ENCODE measurements at regions not wholly inside any gene's neighbourhood (a gene's known extent, or its start where the extent isn't known, plus 50 kb on each side); places are given as distances from the start of the nearest gene placed in this dataset.

DNA sequence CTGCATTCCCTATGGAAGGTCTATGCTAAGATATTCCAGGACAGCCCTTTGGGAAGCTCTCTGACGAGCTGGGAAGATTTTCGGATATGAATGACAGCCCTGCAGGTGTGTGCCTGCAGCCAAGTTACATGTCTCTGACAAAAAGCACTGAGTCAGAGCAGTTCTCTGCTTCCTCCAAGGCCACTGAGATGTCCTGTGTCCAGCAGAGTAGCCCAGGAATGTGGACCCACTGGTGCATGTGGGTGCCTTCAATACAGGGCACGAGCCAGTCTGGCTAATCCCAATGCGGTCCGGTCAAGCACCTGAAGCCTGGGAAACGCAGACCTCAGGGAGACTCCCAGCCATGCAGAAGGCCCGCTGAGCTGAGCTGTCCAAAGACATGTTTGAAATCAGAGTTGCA is 565.7 kb downstream of the TCERG1L start:
- DNase-seq (ENCODE audit: low spot score): no peak

DNA sequence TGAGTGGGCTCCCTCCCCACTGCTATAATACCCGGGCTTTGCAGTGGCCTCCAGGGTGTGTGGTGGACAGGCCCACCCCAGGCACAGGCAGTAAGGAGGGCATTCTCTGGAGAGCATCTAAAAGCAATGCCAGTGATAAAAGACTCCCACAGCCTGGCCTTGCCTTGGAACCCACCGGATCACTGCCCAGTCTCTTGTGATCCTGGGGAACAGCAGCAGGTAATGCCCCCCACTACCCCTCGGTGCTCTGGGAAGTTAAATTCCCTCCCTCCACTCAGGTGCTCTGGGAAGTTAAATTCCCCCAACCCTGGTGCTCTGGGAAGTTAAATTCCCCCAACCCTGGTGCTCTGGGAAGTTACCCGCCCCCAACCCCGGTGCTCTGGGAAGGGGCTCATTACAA is 565.2 kb downstream of the TCERG1L start:
- no peak for DNase-seq (ENCODE audit: low spot score)

DNA sequence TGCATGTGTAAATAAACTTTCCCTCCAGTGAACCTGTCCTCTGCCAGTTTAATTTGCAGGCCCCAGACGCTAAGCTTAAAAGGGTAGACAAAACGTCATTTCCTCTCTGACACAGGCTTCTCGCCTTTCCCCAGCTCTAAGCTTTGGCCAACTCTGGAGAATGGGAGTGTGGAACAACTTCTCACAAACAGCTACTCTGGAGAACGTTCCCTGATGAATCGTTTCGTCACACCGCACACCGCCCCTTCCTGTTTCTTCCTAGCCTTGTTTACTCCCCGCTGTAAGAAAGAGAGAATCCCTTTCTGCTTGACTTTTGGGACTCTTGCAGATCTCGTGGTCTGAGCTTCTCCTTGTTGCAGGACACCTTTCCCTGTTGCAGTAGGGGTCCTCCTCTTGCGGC is 564.2 kb downstream of the TCERG1L start:
- DNase-seq (ENCODE audit: low spot score): no peak

DNA sequence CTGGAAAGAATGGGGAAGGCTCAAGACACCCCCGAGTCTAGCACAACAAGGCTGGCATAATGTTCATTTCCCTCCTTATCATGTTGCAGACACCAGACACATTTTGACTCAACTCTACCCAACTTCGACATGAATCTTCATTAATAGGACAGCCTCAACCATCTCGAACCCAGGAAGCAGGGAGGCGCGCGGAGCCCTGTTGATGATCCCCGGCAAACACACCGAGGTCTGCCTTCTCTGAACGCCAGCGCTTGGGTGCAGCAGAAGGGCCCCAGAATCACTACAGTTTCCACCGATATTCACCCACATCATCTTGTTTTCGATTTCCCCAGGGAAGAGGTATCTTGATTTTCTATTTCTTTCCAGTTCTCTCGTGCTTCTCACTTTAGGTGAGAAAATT is 563.6 kb downstream of the TCERG1L start:
- no peak for DNase-seq (ENCODE audit: low spot score)

DNA sequence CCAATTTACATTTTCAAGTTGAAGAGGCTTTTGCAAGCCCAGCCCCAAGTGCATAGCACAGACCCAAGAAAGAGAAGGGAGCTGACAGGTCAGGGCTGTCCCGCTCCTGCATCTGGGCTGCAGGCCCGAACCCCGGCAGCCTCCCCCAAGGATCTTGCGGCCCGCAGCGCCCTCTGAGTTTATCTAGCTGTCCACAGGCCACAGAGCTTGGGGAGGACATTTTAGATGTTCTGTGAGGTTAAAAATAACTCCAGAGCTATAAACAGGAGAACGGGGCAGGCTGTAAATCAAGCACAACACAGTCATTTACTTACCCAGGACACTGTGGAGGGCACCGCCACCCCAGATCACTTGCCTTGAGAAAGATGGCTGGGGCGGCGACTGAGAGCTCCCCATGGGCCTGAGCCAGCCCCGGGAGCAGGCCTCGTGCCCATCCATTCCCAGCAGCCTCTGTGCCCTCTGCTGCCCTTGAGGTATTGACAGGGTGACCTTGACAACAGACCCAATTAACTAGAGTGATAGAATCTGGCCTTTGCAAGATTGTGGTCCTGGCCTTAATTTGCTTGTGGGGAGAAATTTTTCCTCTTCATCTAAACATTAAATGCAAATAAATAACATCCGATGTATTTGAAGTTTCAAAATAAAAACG is 563.0 kb downstream of the TCERG1L start:
- DNase-seq (ENCODE audit: low spot score): no peak

DNA sequence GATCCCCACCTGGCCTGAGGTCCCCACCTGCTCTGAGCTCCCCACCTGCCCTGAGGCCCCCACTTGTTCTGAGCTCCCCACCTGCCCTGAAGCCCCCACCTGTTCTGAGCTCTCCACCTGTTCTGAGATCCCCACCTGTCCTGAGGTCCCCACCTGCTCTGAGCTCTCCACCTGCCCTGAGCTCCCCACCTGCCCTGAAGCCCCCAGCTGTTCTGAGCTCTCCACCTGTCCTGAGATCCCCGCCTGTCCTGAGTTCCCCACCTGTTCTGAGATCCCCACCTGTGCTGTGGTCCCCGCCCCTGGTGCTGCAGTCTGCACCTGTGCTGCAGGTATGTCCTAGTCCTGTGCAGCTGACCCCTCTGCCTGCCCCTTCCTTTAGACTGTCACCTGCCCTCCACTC is 561.6 kb downstream of the TCERG1L start:
- no peak for DNase-seq (ENCODE audit: low spot score)

DNA sequence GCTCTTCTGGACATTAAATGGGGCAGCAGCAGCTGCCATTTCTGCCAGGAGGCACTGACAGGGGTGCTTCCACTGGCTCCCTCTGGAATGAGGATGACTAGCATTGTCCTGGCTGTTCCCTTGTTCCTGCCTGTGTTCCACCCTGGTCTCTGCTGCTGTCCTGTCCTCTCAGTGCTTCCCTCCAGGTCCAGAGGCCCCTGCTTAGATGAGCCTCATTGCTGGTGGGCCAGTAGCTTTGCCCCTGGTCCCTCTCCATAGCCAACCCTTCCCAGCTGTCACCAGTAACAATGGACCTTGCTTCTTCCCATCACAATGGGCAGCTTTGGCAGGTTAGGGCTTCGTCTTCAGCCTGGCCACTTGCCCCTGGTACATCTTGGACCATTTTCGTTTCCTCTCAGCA is 561.1 kb downstream of the TCERG1L start:
- no peak for DNase-seq (ENCODE audit: low spot score)

DNA sequence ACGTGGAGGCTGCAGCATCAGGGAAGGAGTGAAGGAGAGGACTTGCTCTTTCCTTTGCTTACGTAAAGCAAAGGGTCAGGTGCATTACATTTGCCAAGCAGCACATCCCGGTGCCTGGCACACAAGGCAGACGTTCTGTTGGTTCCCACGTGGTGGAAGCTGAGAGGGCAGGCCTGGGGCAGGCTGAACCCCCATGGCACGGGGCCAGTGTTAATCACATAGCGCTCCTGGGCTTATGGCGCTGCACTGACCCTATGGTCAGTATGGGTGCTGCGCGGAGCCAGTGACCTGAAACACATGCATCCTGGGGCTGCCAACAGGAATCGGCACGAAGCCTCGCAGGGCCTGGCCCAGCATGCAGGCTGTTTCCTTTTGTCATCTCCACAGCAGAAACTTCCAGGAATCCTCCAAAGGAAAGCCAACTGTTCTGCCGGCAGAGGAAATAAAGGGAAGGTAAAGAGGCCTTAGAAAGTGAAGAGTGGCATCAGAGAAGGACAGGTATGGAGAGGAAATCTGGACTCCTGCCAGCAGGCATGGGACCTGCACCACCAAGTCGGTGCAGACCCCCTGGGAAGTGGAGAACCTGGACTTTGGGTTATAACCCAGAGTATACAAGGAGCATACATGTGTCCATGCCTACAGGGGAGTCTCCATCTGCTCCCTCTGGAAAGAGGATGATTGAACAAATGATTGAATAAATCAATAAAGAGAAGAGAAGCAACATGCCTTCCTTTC is 560.2 kb downstream of the TCERG1L start:
- no peak for DNase-seq (ENCODE audit: low spot score)

DNA sequence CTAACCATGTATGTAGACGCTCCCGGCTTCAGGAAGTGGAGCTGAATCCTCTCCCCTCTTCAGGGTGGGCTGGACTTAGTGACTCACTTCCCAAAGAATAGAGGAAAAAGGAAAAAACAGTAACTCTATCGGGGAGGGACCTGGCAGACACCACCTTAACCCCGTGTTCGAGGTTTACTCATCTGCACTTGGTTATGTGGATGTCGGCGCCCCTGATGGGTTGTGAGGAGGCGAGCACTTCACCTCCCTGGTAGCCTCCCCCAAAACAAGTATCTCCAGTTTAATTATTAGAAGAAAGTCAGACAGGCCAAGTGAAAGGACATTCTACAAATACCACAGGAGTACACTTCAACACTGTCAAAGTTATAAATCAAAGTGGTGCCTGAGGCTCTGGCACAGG is 559.7 kb downstream of the TCERG1L start:
- no peak for DNase-seq (ENCODE audit: low spot score)

DNA sequence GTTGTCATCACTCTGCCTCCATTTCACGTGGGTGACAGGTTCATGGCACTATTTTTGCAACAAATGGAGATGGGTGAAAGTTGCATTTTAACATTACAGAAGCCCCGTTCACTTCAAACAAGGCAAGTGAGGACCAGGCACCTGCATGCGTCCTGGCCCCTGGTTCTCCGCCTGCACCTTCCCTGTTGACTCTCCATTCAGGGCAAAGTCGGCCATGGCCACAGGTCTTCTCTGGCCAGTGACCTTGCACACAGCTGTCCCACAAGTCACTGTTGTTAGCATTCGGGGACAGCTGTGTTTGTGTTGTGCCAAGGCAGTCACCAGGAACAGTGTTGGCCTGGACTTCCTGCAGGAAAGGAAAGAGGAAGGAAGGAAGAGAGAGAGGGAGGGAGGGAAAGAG is 554.9 kb downstream of the TCERG1L start:
- no peak for DNase-seq (ENCODE audit: low spot score)

DNA sequence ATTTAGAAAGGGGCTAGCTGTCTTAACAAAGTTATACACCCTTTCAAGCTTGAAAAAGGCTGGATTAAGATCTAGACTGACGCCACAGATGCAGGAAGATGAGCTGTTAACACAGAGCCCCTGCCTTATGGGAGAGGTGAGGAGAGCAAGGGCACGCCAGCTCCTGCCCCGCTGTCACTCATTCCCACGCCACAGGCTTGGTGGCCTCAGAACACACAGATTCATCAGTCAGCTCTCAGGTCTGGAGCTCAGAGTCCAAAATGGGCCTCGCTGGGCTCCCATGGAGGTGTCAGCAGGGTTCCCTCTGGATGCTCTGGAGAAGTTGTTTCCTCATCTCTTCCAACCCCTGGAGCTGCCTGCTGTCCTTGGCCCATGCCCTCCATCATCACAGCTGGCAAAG is 554.2 kb downstream of the TCERG1L start:
- no peak for DNase-seq (ENCODE audit: low spot score)

DNA sequence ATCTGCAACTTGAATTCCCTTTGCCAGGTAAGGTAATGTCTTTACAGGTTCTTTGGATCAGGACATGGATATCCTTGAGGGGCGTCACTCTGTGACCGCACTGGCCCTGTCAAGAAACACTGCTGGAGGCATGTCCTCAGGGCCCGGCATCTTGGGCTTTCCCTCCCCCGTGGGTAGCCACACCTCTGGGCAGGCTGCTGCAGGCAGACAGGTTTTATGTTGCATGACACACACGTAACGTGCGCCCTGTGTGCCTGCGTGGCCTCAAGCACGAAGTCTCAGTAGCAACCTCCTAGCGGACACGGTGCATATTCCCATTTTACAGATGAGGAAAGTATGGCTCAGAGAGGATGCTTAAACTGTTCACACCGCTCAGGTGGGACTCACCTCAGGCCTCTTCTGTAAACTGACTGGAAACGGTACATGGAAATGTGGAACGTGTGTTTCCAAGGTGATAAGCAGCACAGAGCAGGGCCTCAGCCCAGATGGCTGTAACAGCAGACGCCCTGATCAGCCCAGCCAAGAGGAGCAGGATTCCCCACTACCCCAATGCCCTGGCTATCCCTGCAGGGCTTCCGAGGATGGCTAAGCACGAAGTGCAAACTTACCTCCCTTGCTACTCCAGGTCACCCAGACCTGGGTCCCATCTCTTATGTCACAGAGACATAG is 553.6 kb downstream of the TCERG1L start:
- DNase-seq (ENCODE audit: low spot score): no peak

DNA sequence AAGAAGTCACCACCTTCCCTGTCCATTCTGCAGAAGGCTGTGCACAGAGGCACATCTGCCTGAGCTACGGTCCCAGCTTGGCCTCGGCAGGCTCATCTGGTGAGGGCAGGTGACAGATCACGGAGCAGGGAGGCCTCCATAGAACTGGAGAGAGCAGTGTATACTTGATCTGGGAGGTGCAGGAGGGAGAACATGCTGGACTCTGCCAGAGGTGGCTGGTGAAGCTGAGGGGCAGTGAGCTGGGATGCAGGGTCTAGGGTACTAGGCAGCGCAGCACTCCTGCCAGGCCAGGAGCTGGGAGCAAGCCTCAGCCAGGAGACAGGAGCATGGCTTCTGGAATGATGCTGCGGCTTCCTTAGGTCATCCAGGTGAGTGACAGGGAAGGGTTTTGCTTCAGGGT is 553.0 kb downstream of the TCERG1L start:
- DNase-seq (ENCODE audit: low spot score): no peak

DNA sequence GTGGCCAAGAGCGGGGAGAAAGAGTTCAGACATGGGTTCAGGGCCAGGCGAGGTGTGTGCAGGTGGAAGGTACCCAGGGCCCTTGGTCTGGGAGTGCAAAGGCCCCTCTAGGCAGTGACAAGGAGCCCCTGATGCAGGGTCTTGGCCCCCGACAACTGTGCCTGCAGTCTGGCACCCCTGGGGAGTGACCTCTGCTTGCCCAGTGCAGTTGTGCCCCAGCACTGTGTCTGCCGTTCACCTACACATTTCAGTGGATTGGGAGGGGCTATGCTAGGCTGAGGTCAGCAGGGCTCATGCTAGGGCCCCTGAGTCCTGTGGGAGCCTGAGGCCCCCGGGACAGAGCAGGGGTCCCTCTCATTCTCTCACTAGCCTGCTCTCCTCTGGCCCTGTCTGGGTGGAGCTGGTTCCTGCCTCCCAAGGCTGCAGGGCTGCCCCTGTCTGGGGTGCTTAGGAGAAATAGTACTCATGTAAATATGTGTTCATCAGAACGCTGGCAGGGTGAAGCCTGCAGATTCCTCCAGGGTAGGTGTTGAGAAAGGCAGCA is 550.4 kb downstream of the TCERG1L start:
- no peak for DNase-seq (ENCODE audit: low spot score)

DNA sequence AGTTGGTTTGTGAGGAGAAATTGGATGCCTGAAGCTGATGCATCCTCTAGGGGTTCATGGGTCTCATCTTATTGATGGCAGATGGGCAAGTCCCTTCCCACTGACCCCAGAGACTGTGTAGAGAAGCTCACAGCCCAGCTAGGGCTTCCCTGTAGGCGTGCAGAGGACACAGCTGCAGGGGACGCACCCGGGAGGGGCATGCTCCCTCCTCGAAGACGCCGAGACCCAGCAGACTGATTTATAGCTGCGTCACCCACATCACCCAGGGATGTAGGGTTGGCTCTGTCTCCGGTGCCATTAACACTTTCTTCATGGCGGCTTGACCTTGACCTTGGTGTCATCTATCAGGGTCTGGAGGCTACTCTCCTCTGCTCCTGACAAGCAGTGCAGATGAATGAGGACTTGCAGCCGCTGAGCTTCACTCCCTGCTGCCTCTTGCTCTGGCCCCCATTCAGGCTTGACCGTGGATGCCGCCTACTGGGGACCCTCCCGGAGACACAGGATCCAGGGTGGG is 549.7 kb downstream of the TCERG1L start:
- no peak for DNase-seq (ENCODE audit: low spot score)

DNA sequence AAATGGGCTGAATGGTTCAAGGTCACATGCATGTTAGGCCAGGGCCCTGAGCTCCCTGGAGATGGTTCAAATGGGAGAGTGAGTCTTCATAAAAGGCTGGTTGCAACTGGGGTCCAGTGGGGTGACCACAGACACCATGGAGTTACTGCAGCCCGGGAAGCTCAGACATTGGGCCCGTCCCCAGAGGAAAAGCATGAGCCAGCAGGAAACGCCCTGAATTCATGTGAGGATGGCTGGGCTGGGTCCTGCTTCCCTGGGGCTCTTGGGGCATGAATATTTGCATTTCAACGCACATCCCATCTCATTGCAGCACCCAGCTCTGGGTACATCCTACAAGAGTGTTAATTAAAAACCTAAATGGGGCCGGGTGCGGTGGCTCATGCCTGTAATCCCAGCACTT is 549.0 kb downstream of the TCERG1L start:
- no peak for DNase-seq (ENCODE audit: low spot score)

DNA sequence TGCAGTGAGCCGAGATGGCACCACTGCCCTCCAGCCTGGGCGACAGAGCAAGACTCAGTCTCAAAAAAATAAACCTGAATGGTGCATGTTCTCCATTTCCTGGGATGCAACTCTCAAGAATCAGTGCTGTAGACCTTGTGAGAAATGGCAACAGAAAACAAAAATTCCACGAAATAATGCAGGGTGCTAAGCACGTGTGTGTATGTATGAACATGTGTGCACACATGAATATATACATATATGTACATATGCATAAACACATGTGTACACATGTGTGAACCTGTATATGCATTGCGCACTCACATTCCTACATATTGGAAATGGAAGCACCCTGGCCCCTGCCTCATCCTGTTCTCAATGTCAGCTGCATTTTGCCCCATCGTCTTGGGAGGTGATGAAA is 548.5 kb downstream of the TCERG1L start:
- no peak for DNase-seq (ENCODE audit: low spot score)

DNA sequence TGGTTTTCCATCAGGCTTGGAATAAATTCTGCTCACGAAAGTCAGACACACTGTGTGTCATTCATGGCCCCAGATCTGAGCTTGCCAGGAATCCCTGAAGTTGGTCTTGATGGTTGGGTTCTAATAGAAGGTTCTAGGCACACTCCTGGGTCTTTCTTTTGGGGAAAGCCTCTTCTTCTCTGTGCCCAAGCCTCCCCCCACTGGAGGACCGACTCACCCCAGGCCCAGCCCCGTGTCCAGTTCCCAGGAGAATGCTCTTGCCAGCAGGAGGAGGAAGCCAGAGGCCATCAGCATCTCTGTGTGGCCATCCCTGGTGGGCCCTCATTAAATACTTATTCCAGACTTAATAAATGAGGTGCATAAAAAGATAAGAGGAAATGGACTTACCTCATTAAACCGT is 548.0 kb downstream of the TCERG1L start:
- no peak for DNase-seq (ENCODE audit: low spot score)

DNA sequence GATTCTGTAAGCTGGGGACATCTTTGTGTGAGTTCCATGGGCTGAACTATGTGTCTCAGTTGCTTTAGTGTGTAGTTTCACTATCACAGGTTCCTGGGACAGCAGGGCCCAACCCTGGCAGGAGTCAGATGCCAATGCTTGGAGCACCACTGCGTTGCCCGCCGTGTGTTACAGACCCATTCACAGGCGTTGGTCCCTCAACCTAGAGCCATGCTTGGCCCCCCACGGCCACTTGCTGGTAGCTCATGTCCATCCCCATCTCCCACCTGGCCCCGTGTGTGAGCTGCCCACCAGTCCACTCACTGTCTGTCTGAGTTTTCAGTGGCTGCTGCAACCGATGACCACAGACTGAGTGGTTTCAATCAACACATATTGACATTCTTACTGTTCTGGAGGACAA is 546.9 kb downstream of the TCERG1L start:
- DNase-seq (ENCODE audit: low spot score): no peak

DNA sequence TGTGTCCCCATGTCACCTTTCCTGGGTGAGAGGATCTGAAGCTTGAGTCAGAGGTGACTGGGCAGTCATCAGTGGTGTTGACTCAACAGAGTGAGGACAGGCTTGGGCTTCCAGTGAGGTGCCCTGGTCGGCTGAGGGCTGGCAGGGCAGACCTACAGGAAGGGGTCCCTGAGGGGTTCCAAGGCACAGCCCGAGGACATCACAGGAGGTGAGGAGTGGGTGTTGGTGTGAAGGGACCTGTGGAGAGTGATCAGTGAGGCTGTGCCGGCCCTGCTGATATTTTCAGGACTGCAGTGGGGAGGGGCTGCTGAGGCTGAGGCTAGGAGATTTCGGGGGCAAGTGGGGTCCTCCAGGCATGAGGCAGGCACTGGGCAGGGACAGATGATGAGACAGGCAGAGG is 545.5 kb downstream of the TCERG1L start:
- DNase-seq (ENCODE audit: low spot score): no peak

DNA sequence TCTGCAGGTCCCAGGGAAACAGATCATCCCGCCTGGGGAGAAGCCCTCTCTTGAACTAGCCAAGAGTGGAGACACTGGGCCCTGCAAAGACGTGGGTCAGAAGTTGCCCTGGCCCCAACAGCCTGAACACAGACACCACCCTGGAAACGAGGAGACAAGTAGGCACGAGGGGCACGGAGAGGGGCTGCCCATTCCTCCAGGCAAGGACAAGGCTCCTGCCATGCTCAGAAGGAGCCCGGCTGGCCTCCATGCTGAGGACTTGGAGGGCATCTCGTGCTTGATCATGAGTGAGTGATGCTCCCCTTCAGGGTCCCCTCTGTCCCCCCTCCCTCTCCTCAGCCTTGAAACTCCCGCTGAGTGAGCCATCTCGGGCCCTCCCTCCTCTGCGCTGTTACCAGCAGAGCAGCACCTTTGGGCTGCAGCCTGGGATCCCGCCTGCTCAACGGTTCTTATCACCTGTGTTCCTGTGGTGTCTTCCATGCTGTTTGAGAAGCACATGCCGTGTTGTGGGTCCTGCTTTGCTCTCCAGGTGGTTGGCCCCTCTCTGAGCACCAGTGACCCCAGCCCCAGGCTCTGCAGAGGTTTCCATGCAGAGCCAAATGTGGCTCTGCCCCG is 544.3 kb downstream of the TCERG1L start:
- no peak for DNase-seq (ENCODE audit: low spot score)

DNA sequence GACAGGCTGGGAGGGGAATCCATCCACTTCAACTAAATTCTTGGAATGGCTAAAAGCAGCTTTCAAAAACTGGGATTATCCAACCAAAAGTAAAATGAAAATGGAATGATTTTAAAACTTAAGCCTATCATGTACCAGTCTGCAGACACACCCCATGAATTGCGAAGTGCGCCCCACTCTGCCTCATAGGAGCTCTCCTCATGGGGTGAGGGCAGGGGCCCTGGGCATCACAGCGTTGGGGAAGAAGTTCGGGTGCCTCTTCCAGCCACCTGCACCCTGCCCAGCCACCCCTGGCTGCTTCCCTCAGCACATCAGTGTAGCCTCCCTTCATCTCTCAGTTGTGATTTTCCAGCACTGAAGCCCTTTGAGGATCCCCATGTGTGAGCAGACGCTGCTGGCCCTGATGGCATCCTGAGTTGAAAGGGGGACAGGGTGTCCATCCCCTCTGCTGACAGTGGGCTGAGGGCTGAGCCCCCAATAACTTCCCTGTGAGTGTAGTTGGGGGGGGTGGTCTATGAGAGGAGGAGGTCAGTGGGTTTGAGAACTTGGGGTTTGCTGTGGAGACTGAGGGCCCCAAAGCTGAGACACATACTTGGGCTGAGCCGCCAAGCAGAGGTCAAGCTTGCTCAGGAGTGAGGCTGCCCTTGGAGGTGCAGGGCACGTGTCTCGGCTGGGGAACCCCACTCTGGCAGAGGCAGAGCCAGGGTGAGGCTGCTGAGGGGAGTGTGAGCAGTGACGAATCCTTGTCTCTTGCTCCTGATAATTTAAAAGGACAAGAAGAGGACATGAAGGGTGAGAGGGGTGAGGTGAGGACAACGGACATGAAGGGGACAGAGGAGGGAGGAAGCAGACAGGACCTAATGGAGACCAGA is 542.1 kb downstream of the TCERG1L start:
- DNase-seq (ENCODE audit: low spot score): no peak
